CD4-positive, alpha-beta T cell treated with Interleukin-12 subunit alpha and Interleukin-12 subunit beta, for 1 hour (primary cell): ENCODE measurements at regions not wholly inside any gene's neighbourhood (a gene's known extent, or its start where the extent isn't known, plus 50 kb on each side); places are given as distances from the start of the nearest gene placed in this dataset.

ENCODE experiments used
- DNase-seq: peaks from one replicate; pipeline ENCODE4 v3.0.0-alpha.2; 2020

DNA sequence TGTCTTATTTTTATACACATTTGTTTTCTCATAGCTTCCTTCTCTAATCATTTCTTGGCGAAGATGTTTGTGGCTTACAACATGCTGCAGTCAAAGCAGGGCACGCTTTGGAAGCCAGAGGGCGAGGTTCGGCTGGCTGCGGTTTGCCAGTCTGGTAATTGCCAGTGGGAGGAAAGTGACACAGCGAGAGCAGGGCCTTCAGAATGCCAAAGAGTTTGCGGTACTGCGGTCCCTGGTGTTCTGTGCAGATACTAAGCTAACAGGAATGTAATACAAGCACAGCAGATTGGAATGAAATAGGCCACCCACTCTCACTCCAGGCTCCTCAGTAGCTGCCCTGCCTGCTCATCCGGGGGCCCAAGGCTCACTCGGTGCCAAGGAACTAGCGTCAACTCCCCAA is 58.7 kb upstream of the TGM3 start:
- no peak for DNase-seq

DNA sequence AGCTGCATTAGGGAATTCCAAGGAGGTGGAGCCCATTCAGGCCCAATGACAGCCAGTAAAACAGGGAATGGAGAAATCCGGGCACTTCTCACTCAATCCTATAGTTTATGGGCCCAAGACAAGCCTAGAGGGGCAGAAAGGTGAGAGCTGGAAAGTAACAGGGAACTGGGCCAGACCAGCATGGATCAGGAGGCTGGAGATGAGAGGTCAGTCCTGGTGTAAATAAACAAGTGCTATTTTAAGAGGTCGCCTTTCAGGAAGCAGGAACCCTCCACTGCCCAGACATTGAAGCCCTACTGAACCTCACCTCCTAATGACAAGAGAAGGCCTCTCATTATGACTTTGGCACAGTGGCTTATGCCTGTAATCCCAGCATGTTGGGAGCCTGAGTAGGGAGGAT is 57.2 kb upstream of the TGM3 start:
- no peak for DNase-seq

DNA sequence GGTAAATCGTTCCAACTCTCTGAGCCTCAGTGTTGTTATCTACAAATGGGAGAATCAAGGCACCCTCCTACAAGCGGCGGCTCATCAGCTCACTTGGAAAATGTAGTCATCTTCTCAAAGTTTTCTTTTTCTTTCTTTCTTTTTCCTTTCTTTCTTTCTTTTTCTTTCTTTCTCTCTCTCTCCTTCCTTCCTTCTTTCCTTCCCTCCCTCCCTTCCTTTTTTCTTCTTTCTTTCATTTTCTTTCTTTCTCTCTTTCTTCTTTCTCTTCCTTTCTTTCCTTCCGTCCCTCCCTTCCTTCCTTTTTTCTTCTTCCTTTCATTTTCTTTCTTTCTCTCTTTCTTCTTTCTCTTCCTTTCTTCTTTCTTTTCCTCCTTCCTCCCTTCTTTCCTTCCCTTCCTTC is 55.0 kb upstream of the TGM3 start:
- no peak for DNase-seq

DNA sequence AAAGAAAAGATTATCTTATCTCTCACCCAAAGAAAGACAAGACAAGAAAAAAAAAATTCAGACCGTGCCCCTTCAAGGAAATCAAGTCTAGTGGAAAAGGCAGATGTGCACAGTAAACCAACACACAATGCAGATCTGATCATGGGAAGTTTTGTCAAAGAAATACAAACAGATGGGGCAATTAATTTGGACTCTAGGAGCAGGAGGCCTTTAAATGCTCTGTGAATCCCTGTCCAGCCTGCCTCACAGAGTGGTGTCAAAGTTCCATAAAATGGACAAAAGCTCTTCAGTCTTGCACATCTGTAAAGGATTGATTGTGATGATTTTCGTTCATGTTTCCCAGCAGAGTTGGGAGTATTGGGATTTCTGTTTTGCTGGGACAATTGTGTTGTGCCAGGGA is 53.1 kb upstream of the TGM3 start:
- no peak for DNase-seq

DNA sequence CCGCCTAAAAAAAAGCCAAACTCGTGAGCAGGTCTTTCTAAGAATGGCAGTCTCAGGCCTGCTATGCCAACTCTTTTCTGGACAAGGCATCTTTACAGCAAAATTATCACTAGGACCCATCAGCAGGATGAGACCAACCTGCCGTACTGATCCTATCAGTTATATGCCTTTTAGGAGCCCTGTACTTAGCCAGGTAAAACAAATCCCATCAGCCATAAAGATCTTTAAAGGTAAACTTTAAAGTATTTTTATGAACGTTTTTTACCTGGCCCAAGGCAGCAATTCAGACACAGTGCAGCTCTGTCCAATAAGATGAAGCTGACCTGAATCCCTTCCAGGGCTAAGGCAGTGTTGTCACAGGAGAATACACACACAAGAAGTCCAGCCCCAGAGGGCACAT is 51.3 kb upstream of the TGM3 start:
- DNase-seq = no peak

DNA sequence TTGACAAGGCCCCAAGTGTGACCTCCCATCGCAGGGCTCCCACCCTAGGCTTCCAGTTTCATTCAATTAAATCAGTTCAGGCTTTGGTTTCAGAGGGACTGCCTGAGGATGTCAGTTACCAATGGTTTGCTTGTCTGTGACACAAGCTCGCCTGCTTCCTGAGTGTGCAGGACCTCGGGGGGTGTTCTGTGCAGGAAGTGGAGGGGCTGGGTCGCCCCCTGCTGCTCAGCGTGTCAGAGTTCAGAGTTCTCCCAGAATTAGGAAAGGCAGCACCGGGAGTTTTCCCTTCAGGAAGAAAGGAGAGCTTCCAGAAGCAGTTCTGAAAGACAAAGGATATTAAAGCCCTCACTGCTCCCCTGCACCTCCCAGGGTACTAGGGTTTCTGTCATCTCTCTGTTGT is 50.8 kb upstream of the TGM3 start:
- DNase-seq = no peak

DNA sequence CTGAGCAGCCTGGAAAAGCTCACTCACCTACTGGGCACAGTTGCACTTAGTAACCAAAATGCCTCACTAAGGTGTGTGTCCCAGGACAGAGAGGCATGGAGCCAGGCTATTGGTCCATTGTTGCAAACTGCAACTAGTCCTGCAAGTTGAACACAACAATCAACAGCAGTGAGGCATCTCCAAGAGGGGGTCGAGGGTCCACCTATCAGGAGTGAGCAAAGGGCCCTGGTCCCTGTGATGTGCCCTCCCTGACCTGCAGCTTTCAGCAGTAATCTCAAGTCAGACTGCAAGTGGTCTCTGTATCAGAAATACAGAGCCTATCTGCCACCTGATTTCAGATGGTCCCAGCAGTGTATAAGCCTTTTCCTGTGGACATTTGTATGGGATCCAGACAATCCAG is 50.2 kb upstream of the TGM3 start:
- no peak for DNase-seq
